DOHH2 (cell line): ENCODE measurements at regions not wholly inside any gene's neighbourhood (a gene's known extent, or its start where the extent isn't known, plus 50 kb on each side); places are given as distances from the start of the nearest gene placed in this dataset.

Experiments used
- EZH2phosphoT487 ChIP-seq: fragments of 200-600 bp; sonication (generic); IDR thresholded peaks from 2 replicates; pipeline ENCODE4 v1.6.1; 2017; ENCODE audit warnings: borderline replicate concordance, mild to moderate bottlenecking, antibody characterized with exemption, low read length, moderate library complexity, mixed read lengths
- TF ChIP-seq, protein P1 (sequence below): fragments of 200-600 bp; sonication (generic); IDR thresholded peaks from one replicate; pipeline ENCODE4 v1.5.1; 2014; ENCODE audit warnings: antibody characterized with exemption, mild to moderate bottlenecking, low read depth, low read length; ENCODE audit not compliant: poor library complexity, severe bottlenecking

DNA sequence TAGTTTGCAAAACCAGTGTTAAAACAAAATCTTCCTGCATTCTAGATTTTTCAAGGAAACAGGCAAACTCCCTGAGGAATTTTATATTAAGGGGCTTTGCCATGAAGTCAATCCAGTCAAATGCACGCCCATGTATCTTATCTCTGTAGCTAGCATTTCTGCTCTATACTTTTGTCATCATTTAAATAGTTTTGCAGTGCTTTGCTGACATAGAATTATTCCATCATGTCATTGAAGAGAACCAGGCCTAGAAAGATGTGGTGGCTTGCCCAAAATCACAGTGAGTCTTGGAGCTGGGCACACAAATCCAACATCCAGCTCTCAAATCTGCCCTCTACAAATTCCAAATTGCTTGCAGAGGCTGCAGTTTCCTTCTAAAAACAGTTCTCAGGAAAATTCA lies 66.7 kb upstream of the LNX1 start:
- TF ChIP-seq, protein P1, sequence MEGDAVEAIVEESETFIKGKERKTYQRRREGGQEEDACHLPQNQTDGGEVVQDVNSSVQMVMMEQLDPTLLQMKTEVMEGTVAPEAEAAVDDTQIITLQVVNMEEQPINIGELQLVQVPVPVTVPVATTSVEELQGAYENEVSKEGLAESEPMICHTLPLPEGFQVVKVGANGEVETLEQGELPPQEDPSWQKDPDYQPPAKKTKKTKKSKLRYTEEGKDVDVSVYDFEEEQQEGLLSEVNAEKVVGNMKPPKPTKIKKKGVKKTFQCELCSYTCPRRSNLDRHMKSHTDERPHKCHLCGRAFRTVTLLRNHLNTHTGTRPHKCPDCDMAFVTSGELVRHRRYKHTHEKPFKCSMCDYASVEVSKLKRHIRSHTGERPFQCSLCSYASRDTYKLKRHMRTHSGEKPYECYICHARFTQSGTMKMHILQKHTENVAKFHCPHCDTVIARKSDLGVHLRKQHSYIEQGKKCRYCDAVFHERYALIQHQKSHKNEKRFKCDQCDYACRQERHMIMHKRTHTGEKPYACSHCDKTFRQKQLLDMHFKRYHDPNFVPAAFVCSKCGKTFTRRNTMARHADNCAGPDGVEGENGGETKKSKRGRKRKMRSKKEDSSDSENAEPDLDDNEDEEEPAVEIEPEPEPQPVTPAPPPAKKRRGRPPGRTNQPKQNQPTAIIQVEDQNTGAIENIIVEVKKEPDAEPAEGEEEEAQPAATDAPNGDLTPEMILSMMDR: no peak
- TF ChIP-seq EZH2phosphoT487: no peak
